ENCODE measurements at regions not wholly inside any gene's neighbourhood (a gene's known extent, or its start where the extent isn't known, plus 50 kb on each side); places are given as distances from the start of the nearest gene placed in this dataset.

- Histone ChIP-seq H3K4me1 (no peaks in the 10 kb centered on the region), H3K27ac (no peak overlapping the region), H3K36me3 (no peaks in the 10 kb centered on the region), H3K4me3 (no peak overlapping the region), H3K9me3 (no peaks in the 10 kb centered on the region), H3K27me3 (no peaks in the 10 kb centered on the region)
- WGBS, 2 donors: 87 to 88% methylated on average over 4 of the region's 4 CpGs
- no peak for ATAC-seq (ENCODE audit: low FRiP score in 2 of 2)
- no peak for TF ChIP-seq POLR2AphosphoS5 (IDR thresholded peaks at IDR 0.05)
- no peak for TF ChIP-seq POLR2A (IDR thresholded peaks at IDR 0.05)
- TF ChIP-seq CTCF (IDR thresholded peaks at IDR 0.05): no peak
- TF ChIP-seq EP300 (IDR thresholded peaks at IDR 0.05): no peak
- no peak for DNase-seq
Measured at GRCh38 chr2:81437456-81438000, 1133.0 kb upstream of the LRRTM1 start.

- TF ChIP-seq CTCF (IDR thresholded peaks at IDR 0.05) (no peak), POLR2A (IDR thresholded peaks at IDR 0.05) (no peak), POLR2AphosphoS5 (IDR thresholded peaks at IDR 0.05) (no peak), EP300 (IDR thresholded peaks at IDR 0.05) (no peak)
- no peak overlapping the region for H3K27ac ChIP-seq
- H3K9me3 ChIP-seq: no peaks in the 10 kb centered on the region
- ATAC-seq (ENCODE audit: low FRiP score in 2 of 2) (no peak), DNase-seq (no peak)
- no peaks in the 10 kb centered on the region for H3K4me1 ChIP-seq
- no peaks in the 10 kb centered on the region for H3K27me3 ChIP-seq
- 79 to 80% methylated on average over 6 of the region's 6 CpGs for WGBS, 2 donors
- no peaks in the 10 kb centered on the region for H3K36me3 ChIP-seq
- no peak overlapping the region for H3K4me3 ChIP-seq
Measured at GRCh38 chr2:81436256-81436655, 1131.7 kb upstream of the LRRTM1 start.

- no peak overlapping the region for H3K4me3 ChIP-seq
- ATAC-seq (ENCODE audit: low FRiP score in 2 of 2): no peak
- H3K9me3 ChIP-seq: no peaks in the 10 kb centered on the region
- H3K27ac ChIP-seq: no peak overlapping the region
- H3K4me1 ChIP-seq: no peaks in the 10 kb centered on the region
- H3K36me3 ChIP-seq: no peaks in the 10 kb centered on the region
- no peaks in the 10 kb centered on the region for H3K27me3 ChIP-seq
- no peak for DNase-seq
- WGBS, 2 donors: 72 to 83% methylated on average over 3 of the region's 3 CpGs
- TF ChIP-seq EP300 (IDR thresholded peaks at IDR 0.05) (no peak), POLR2AphosphoS5 (IDR thresholded peaks at IDR 0.05) (no peak), POLR2A (IDR thresholded peaks at IDR 0.05) (no peak), CTCF (IDR thresholded peaks at IDR 0.05) (no peak)
Measured at GRCh38 chr2:81412681-81413080, 1108.1 kb upstream of the LRRTM1 start.

- H3K4me3 ChIP-seq: no peak overlapping the region
- H3K9me3 ChIP-seq: no peaks in the 10 kb centered on the region
- TF ChIP-seq CTCF (IDR thresholded peaks at IDR 0.05) (no peak), EP300 (IDR thresholded peaks at IDR 0.05) (no peak), POLR2A (IDR thresholded peaks at IDR 0.05) (no peak)
- ATAC-seq (ENCODE audit: low FRiP score in 2 of 2) (no peak), DNase-seq (no peak)
- H3K27ac ChIP-seq: no peak overlapping the region
- H3K36me3 ChIP-seq: no peaks in the 10 kb centered on the region
- no peaks in the 10 kb centered on the region for H3K4me1 ChIP-seq
- no peaks in the 10 kb centered on the region for H3K27me3 ChIP-seq
- 65 to 94% methylated on average over 2 of the region's 2 CpGs for WGBS, 2 donors
Measured at GRCh38 chr2:81403508-81403907, 1099.0 kb upstream of the LRRTM1 start.

- TF ChIP-seq POLR2AphosphoS5 (IDR thresholded peaks at IDR 0.05): no peak
- TF ChIP-seq EP300 (IDR thresholded peaks at IDR 0.05): no peak
- Histone ChIP-seq H3K27ac (no peak overlapping the region), H3K36me3 (no peaks in the 10 kb centered on the region), H3K4me1 (no peaks in the 10 kb centered on the region), H3K4me3 (no peak overlapping the region), H3K27me3 (no peaks in the 10 kb centered on the region), H3K9me3 (no peaks in the 10 kb centered on the region)
- DNase-seq (no peak), ATAC-seq (ENCODE audit: low FRiP score in 2 of 2) (no peak)
- 84 to 91% methylated on average over 4 of the region's 4 CpGs for WGBS, 2 donors
Measured at GRCh38 chr2:81396417-81397019, 1092.0 kb upstream of the LRRTM1 start.

Measured in upper lobe of left lung (tissue), 6 donors.